HG03520 (cell line): ENCODE measurements at regions not wholly inside any gene's neighbourhood (a gene's known extent, or its start where the extent isn't known, plus 50 kb on each side); places are given as distances from the start of the nearest gene placed in this dataset.
"Not testable (repeated sequence)": the region's sequence is repeated elsewhere in the genome, so short reads cannot be mapped to it uniquely, and the experiment has no call there.

Experiments
- ATAC-seq: cut with Tn5 transposase; IDR thresholded peaks from one replicate; pipeline ENCODE4 v1.9.1; 2021; ENCODE audit warnings: mild to moderate bottlenecking, moderate library complexity; ENCODE audit not compliant: unreplicated experiment

DNA sequence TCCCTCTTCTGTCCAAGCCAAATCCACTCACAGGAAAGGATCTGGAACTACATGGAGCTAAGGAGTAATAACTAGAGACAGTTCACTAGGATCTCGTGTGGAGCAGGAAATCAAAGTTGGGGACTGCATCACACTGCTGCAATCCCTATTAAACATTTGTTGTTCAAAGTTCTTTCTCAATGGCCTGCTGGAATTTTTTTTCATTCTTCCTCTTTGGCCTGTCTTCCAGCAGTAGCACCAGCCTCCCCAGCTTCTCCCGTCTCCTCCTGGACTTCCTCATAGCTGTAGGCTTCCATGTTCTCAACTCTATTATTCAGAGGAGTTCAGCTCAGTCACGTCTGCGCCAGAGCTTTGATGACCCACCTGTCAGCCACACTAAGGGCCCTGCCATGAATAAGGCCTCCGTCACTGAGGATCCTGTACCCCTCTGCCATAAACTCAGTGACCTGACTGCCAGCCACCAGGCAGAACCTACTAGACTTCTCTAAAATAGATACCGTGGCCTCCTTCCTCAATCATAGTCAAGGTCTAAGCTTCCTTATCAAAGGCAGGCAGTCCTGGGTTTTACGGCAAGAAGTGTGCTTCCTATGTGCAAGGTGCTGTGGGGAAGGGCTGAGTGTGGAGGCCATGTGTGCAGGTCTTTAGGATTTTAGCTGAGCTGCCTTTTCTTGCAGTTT, 60.9 kb upstream of the PLGLB2 start:
- ATAC-seq = not testable (repeated sequence)

DNA sequence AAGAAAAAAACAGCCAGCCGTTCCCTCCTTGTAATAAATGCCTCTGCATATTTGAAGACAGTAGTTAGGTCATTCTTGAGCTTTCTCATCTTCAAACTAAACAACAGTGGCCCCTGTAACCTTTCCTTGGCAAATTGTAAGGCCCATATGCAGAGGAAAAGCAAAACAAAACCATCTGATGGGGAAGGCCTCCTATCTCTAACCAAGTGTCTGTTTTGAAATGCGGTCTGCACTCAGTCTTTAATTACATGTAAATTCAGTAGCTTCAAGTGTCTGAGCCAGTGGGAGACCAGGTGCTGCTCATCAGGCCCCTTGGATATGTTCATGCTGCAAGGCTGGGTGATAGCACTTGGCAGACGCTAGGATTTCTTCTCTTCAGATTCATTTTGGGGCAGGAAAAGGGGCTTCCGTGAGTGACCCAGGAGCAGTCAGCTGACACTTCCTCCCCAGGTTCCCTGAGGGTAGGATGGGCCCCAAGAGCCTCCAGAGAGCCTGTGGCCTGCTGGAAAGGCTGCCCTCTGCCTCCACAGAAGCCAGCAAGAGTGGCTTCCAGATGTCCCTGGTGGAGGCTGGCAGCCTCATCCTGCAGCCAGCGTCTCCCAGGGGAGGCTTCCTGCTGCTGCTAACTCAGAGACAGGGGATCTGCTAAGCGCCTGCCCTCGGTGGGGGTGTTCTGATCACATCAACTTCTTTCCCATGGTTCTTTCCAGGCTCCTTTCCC, 60.2 kb upstream of the PLGLB2 start:
- ATAC-seq = not testable (repeated sequence)

DNA sequence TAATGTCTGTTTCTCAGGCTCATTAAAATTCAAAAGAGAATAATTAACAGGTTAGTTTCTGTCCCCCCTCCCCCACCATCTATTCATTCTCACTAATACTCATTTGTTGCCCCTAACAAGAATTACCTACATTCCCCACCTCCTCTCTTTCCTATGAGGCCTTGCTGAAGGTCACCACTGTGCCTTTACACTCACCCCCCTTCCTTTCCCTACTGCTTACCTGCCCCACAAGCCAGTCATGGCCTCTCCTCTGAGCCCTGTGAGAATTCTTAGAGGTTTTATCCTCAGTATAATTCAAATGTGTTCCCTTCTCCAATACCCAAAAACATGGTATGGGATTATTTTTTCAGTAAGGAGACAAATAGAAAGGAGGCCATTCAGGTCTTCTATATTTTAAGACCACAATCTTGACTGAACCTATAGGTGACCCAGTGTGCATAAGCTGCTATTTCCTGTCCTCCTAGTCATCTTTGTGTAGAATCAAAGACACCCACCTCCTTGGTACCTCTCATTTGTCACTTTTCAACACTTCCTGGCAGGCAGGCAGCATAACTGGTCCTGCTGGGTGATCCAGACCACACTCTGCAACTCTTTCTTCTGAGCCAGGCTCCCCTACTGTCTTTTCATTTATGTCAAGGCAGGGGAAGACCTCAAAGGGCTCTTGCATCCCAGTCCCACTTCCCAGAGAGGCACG, 55.8 kb upstream of the PLGLB2 start:
- ATAC-seq = not testable (repeated sequence)

DNA sequence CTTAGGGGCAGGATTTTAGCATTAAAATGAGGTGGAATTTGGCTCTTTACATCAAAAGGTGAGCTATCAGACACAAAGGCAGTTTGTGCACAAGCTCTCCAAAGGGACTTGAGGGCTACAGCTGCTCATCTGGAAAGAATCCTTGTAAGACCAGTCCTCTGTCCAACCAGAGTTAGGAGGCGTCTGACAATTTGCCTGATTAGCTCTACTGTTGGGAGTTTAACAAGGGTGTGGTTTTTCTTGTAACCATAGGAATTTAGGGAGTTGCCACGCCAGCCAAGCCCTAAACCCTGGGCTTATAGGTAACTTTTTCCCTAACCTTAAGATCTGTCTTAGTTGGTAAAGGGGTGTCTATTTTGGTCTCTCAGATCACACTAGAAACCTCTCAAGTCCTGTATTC, 55.0 kb upstream of the PLGLB2 start:
- not testable (repeated sequence) for ATAC-seq

DNA sequence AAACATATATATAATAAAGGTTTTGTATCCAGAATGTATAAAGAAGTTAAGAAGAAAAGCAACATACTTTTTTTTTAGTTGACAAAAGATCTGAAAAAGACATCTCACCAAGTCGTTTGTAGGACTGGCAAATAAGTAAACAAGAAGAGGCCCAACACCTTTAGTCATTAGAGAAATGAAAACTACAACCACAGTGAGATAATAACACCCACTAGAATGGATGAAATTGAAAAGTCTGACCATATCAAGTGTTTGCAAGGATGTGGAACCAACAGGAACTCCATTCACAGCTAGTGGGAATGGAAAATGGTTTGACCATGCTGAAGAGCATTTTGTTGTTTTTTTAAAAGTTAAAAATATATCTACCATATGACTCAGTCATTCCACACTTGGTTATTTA, 54.0 kb upstream of the PLGLB2 start:
- not testable (repeated sequence) for ATAC-seq

DNA sequence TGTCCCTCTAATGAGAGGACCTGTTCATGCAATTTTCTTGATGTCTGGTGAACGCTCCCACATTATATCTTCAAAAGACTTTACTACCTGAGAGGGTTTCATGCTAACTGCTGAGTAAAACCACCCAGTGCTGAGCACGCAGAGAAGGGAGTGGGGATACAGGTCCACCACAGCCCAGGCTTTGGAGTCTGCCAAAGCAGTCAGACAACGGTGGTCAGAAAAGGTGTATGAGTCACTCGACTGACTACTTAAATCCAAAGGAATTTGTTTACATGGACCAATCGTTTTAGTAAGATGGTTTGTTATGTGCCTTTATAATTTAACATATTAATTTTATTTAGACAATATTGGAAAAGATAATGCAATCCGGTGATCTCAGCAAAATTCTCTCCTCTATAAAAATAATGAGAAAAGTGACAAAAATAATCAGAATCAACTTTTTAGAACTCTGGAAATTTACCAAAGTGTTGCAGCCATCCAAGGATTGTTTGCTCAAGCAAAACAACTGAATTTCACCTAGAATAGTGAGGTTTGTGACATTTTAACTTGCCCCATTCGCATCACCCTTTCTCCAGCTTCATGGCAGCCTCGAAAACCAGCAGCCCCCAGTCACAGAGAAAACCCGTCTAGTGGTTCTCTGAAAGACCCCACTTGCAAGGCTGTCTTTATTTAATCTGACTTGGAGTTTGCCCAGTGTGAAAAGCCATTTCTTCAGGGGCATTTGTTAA, 52.1 kb upstream of the PLGLB2 start:
- not testable (repeated sequence) for ATAC-seq
